DMS79 (cell line): ENCODE measurements at regions not wholly inside any gene's neighbourhood (a gene's known extent, or its start where the extent isn't known, plus 50 kb on each side); places are given as distances from the start of the nearest gene placed in this dataset.

ENCODE experiments used
- DNase-seq: peaks from one replicate; lab custom pipeline; 2025; lab: John Stamatoyannopoulos, UW

GRCh38 chr12:132439333-132439904 is 50.5 kb upstream of the FBRSL1 start:
- no peak for DNase-seq

- no peak for DNase-seq
These were observed 51.2 kb upstream of the FBRSL1 start for GRCh38 chr12:132438726-132439125.

GRCh38 chr12:132437943-132438700 is 51.8 kb upstream of the FBRSL1 start:
- DNase-seq: no peak

- DNase-seq: no peak
These were observed 52.6 kb upstream of the FBRSL1 start for GRCh38 chr12:132437252-132437932.

- no peak for DNase-seq
These were observed 53.1 kb upstream of the FBRSL1 start for GRCh38 chr12:132436791-132437251.

- DNase-seq: no peak
These were observed 54.3 kb upstream of the FBRSL1 start for GRCh38 chr12:132435486-132436187.

GRCh38 chr12:132433641-132434395 is 56.1 kb upstream of the FBRSL1 start:
- peak; percentile 55 for DNase-seq

GRCh38 chr12:132432721-132433577 is 57.0 kb upstream of the FBRSL1 start:
- DNase-seq: no peak

GRCh38 chr12:132432126-132432705 is 57.7 kb upstream of the FBRSL1 start:
- no peak for DNase-seq

- DNase-seq: no peak
These were observed 58.8 kb upstream of the FBRSL1 start for GRCh38 chr12:132430838-132431774.

GRCh38 chr12:132429946-132430643 is 59.9 kb upstream of the FBRSL1 start:
- peak; percentile 86 for DNase-seq

GRCh38 chr12:132429602-132429945 is 60.4 kb upstream of the FBRSL1 start:
- peak; percentile 74 for DNase-seq

- DNase-seq: peak; percentile 24
These were observed 60.9 kb upstream of the FBRSL1 start for GRCh38 chr12:132428936-132429601.

- no peak for DNase-seq
These were observed 61.7 kb upstream of the FBRSL1 start for GRCh38 chr12:132427999-132428935.

GRCh38 chr12:132427174-132427768 is 62.7 kb upstream of the FBRSL1 start:
- no peak for DNase-seq

GRCh38 chr12:132426349-132427173 is 63.4 kb upstream of the FBRSL1 start:
- DNase-seq: no peak
